Panc1 (cell line): ENCODE measurements at regions not wholly inside any gene's neighbourhood (a gene's known extent, or its start where the extent isn't known, plus 50 kb on each side); places are given as distances from the start of the nearest gene placed in this dataset.

ENCODE experiments used
- ATAC-seq: fragments of 200-7000 bp; cut with Tn5 transposase; 2 replicates; pipeline ENCODE4 v1.9.1; 2020; ENCODE audit warnings: mild to moderate bottlenecking, moderate library complexity
- BruUV-seq: library from RNA; stranded (reverse); fragments of 400-500 nt; replicated peaks from 2 replicates; lab custom pipeline; 2021; lab: Mats Ljungman, UMichigan
- CTCF ChIA-PET: fragments of 300-600 bp; sonication (Branson Sonifier 250); formaldehyde crosslinking; loops from one replicate; lab custom pipeline; 2022; ENCODE audit warnings: antibody characterized with exemption; lab: Charles Lee
- POLR2A ChIA-PET: fragments of 300-600 bp; sonication (Branson Sonifier 250); formaldehyde crosslinking; loops from one replicate; lab custom pipeline; 2022; ENCODE audit warnings: antibody characterized with exemption; lab: Charles Lee
- DNase-seq: peaks from one replicate; pipeline ENCODE4 v3.0.0-alpha.2; 2010; ENCODE audit warnings: low read depth, low spot score
- H3K27ac ChIP-seq: 2 replicates; pipeline ENCODE4 v1.5.1; 2011; ENCODE audit warnings: mild to moderate bottlenecking, low read length, inconsistent platforms
- H3K27me3 ChIP-seq: fragments of 200-500 bp; sonication (Bioruptor generic); 2 replicates; pipeline ENCODE4 v1.6.0; 2014; ENCODE audit warnings: low read length, inconsistent platforms; ENCODE audit not compliant: control insufficient read depth, insufficient read depth
- H3K36me3 ChIP-seq: fragments of 200-500 bp; sonication (Bioruptor generic); 2 replicates; pipeline ENCODE4 v1.5.1; 2014; ENCODE audit warnings: inconsistent platforms, mild to moderate bottlenecking, low read length, moderate library complexity; ENCODE audit not compliant: control insufficient read depth, insufficient read depth
- H3K4me1 ChIP-seq: 2 replicates; pipeline ENCODE4 v1.5.1; 2011; ENCODE audit warnings: inconsistent platforms, mild to moderate bottlenecking, low read length, moderate library complexity; ENCODE audit not compliant: control insufficient read depth, insufficient read depth
- H3K4me3 ChIP-seq, 2 experiments: 2 replicates each; pipeline ENCODE4 v1.5.1; 2011 to 2012; ENCODE audit warnings: low read depth in 2 of 2, low read length in 2 of 2, mild to moderate bottlenecking in 2 of 2, inconsistent platforms in 1 of 2, moderate library complexity in 1 of 2
- H3K9me3 ChIP-seq: fragments of 200-500 bp; sonication (Bioruptor generic); 2 replicates; pipeline ENCODE4 v1.5.1; 2014; ENCODE audit warnings: low read depth, mild to moderate bottlenecking, inconsistent platforms, low read length, moderate library complexity; ENCODE audit not compliant: control insufficient read depth, insufficient read depth
- CTCF ChIP-seq: fragments of 450-650 bp; IDR thresholded peaks from 2 replicates; pipeline ENCODE4 v1.5.1; 2017; ENCODE audit warnings: mild to moderate bottlenecking
- POLR2AphosphoS5 ChIP-seq: IDR thresholded peaks from 2 replicates; pipeline ENCODE4 v1.6.1; 2012; ENCODE audit warnings: mild to moderate bottlenecking, low read depth, low read length, moderate library complexity
- REST ChIP-seq, 2 experiments: IDR thresholded peaks; 2 replicates each; pipeline ENCODE4 v1.6.1; 2011 to 2012; ENCODE audit warnings: low read depth in 2 of 2, control low read depth in 1 of 2, low read length in 1 of 2, mild to moderate bottlenecking in 1 of 2, moderate library complexity in 1 of 2; ENCODE audit not compliant: insufficient read depth in 1 of 2
- SIN3A ChIP-seq: IDR thresholded peaks from 2 replicates; pipeline ENCODE4 v1.6.1; 2012; ENCODE audit warnings: low read depth, mild to moderate bottlenecking, low read length, moderate library complexity, borderline replicate concordance; ENCODE audit not compliant: insufficient read depth
- TCF7L2 ChIP-seq: IDR thresholded peaks from 2 replicates; pipeline ENCODE4 v1.6.1; 2011; ENCODE audit warnings: mild to moderate bottlenecking, low read depth, low read length, inconsistent platforms
- in situ Hi-C: cut with HindIII; loops from 2 replicates; pipeline ENCODE4 v1.10.0; 2016; ENCODE audit warnings: low sequenced_read_pairs, low pct_unique_long_range_greater_than_20kb
- intact Hi-C: fragments of 100-400 bp; cut with micrococcal nuclease; formaldehyde crosslinking; loops from one replicate; pipeline ENCODE4 v1.10.0; 2022; ENCODE audit not compliant: unreplicated experiment

- CTCF ChIA-PET: no interaction called here
- BruUV-seq: no TSS peak
Observed at GRCh38 chr13:47100214-47100853, 203.5 kb upstream of the HTR2A start.

GRCh38 chr13:47094734-47095434, 198.0 kb upstream of the HTR2A start:
- intact Hi-C loops: no loop called here
- no peaks in the 10 kb centered on the region for H3K9me3 ChIP-seq
- BruUV-seq: no TSS peak
- no peaks in the 10 kb centered on the region for H3K27me3 ChIP-seq
- in situ Hi-C loops: no loop called here
- no peak overlapping the region for H3K27ac ChIP-seq
- H3K36me3 ChIP-seq: no peaks in the 10 kb centered on the region
- DNase-seq: no peak
- H3K4me1 ChIP-seq: no peaks in the 10 kb centered on the region
- no peak for ATAC-seq
- ChIA-PET CTCF (no interaction called here), POLR2A (no interaction called here)
- no peak for TF ChIP-seq POLR2AphosphoS5
- no peak for TF ChIP-seq TCF7L2
- no peak for TF ChIP-seq CTCF
- no peak for TF ChIP-seq SIN3A
- TF ChIP-seq REST (IDR thresholded peaks at IDR 0.05; ENCODE audit: insufficient read depth in 1 of 2, low read depth in 2 of 2, low read length in 1 of 2): no peak
- no peak overlapping the region for H3K4me3 ChIP-seq

More at GRCh38 chr13:47100214-47100853, 203.5 kb upstream of the HTR2A start:
- Histone ChIP-seq H3K4me3 (no peak overlapping the region), H3K27ac (no peak overlapping the region), H3K27me3 (no peaks in the 10 kb centered on the region), H3K4me1 (no peaks in the 10 kb centered on the region), H3K9me3 (no peaks in the 10 kb centered on the region), H3K36me3 (no peaks in the 10 kb centered on the region)
- DNase-seq: no peak
- intact Hi-C loops (no loop called here), in situ Hi-C loops (no loop called here)
- POLR2A ChIA-PET: no interaction called here
- TF ChIP-seq CTCF: no peak
- no peak for TF ChIP-seq TCF7L2
- no peak for TF ChIP-seq POLR2AphosphoS5
- TF ChIP-seq REST (IDR thresholded peaks at IDR 0.05; ENCODE audit: insufficient read depth in 1 of 2, low read depth in 2 of 2, low read length in 1 of 2): no peak
- no peak for TF ChIP-seq SIN3A
- no peak for ATAC-seq
